ENCODE measurements at regions not wholly inside any gene's neighbourhood (a gene's known extent, or its start where the extent isn't known, plus 50 kb on each side); places are given as distances from the start of the nearest gene placed in this dataset.
"Not testable (repeated sequence)": the region's sequence is repeated elsewhere in the genome, so short reads cannot be mapped to it uniquely, and the experiment has no call there.

DNA sequence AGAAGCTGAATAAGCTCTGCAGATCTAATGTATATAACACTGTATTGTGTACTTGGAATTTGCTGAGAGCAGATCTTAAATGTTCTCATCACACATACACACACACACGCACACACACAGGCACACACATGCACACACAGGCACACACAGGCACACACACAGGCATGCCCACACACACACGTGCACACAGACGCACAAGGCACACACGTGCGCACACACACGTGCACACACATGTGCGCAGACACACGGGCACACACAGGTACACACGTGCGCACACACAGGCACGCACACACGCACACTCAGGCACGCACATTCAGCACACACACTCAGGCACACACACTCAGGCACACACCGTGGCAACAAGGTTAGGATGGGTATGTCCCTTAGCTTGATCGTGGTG lies 164.5 kb upstream of the LRRC61 start:
- TF ChIP-seq, protein P1, sequence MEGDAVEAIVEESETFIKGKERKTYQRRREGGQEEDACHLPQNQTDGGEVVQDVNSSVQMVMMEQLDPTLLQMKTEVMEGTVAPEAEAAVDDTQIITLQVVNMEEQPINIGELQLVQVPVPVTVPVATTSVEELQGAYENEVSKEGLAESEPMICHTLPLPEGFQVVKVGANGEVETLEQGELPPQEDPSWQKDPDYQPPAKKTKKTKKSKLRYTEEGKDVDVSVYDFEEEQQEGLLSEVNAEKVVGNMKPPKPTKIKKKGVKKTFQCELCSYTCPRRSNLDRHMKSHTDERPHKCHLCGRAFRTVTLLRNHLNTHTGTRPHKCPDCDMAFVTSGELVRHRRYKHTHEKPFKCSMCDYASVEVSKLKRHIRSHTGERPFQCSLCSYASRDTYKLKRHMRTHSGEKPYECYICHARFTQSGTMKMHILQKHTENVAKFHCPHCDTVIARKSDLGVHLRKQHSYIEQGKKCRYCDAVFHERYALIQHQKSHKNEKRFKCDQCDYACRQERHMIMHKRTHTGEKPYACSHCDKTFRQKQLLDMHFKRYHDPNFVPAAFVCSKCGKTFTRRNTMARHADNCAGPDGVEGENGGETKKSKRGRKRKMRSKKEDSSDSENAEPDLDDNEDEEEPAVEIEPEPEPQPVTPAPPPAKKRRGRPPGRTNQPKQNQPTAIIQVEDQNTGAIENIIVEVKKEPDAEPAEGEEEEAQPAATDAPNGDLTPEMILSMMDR (IDR thresholded peaks at IDR 0.05), result not testable (repeated sequence)
- TF ChIP-seq POLR2A (IDR thresholded peaks at IDR 0.05), result not testable (repeated sequence)
